LNCaP clone FGC (cell line): ENCODE measurements at regions not wholly inside any gene's neighbourhood (a gene's known extent, or its start where the extent isn't known, plus 50 kb on each side); places are given as distances from the start of the nearest gene placed in this dataset.

Source experiments
- DNase-seq: peaks from one replicate; pipeline ENCODE4 v3.0.0-alpha.2; 2011; ENCODE audit warnings: low read depth
- H3K4me3 ChIP-seq: 2 replicates; pipeline ENCODE4 v1.5.1; 2011; ENCODE audit warnings: mild to moderate bottlenecking, low read depth, low read length, control low read depth
- TF ChIP-seq, protein P1 (sequence below): IDR thresholded peaks from 2 replicates; pipeline ENCODE4 v1.5.1; 2012; ENCODE audit warnings: mild to moderate bottlenecking; ENCODE audit not compliant: control insufficient read depth, insufficient read depth; ENCODE audit errors: extremely low read depth

DNA sequence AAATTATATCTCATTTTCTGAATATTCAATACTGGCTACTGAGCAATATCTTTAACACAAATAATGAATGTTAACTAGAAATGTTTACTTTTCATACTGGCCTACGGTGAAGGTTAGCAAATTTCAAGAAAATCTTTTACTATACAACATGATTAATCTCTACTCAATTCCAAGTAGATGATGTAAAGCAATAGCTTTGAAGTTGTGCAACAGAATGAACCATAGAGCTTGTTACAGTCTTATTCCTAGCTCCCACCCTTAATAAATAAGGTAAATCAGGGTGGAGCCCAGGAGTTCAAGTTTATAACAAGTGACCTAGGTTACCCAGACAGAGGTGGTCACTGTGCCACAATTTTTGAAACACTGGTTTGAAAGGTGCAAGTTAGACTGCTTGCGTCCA, 1678.1 kb downstream of the KCNT2 start:
- H3K4me3 ChIP-seq, result no peak overlapping the region
- TF ChIP-seq, protein P1, sequence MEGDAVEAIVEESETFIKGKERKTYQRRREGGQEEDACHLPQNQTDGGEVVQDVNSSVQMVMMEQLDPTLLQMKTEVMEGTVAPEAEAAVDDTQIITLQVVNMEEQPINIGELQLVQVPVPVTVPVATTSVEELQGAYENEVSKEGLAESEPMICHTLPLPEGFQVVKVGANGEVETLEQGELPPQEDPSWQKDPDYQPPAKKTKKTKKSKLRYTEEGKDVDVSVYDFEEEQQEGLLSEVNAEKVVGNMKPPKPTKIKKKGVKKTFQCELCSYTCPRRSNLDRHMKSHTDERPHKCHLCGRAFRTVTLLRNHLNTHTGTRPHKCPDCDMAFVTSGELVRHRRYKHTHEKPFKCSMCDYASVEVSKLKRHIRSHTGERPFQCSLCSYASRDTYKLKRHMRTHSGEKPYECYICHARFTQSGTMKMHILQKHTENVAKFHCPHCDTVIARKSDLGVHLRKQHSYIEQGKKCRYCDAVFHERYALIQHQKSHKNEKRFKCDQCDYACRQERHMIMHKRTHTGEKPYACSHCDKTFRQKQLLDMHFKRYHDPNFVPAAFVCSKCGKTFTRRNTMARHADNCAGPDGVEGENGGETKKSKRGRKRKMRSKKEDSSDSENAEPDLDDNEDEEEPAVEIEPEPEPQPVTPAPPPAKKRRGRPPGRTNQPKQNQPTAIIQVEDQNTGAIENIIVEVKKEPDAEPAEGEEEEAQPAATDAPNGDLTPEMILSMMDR, result no peak
- no peak for DNase-seq

DNA sequence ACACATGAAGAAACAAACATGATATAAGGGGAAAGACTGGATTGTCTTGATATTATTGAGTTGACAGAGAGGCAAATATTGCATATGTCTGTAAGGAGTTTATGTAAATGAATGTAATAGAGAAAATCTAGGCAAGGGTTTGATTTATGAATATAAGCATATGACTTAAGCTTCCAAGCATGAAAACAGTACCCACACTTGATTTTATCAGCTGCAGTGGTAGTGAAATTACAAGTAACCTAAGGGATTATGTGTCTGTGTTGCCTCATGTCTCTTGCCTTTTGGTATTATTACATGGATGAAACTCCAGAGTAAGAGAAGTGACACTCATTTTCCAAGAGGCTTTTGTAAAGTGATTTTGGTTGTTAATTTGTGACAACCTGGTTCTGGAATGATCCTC, 1678.9 kb downstream of the KCNT2 start:
- no peak for DNase-seq
- TF ChIP-seq, protein P1, result no peak
- H3K4me3 ChIP-seq, result no peak overlapping the region

DNA sequence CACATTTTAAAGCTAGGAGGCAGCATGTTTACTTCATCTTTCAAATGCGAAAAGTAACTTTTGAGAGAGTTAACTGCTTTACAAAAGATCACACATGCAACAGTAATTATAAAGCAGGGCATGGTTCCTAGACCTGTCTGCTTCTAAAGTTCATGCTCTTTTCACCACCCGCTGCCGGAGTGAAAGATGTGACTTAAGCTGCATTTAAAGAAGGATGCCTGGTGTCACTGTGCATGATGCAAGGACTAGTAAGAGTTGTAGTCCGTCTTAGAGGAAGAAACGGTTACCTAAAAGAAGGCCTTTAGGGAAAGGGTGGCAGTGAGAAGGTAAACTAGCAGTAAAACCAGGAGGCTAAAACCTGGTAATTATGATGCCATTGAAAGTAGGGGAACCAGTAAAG, 1689.1 kb downstream of the KCNT2 start:
- TF ChIP-seq, protein P1, result no peak
- no peak overlapping the region for H3K4me3 ChIP-seq
- no peak for DNase-seq

DNA sequence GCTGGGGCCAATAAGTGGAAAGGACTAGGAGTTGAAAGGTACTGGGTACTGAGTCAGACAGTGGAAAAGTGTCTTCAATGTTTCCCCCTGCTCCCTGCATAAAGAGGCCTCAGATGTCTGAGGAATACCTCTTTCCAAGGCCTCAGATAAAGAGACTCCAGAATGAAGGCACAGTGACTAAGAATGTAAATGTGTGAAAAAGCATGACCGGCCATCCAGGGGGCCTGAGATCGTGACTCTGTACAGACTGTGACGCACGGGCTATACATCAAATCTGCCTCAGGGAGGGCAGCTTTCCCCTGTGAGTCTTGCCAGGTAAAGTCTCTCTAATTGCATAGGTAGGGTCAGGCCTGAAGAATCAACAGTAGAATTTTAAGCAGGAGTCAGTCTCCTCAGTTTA, 1690.5 kb downstream of the KCNT2 start:
- DNase-seq, result no peak
- no peak overlapping the region for H3K4me3 ChIP-seq
- TF ChIP-seq, protein P1, result no peak

DNA sequence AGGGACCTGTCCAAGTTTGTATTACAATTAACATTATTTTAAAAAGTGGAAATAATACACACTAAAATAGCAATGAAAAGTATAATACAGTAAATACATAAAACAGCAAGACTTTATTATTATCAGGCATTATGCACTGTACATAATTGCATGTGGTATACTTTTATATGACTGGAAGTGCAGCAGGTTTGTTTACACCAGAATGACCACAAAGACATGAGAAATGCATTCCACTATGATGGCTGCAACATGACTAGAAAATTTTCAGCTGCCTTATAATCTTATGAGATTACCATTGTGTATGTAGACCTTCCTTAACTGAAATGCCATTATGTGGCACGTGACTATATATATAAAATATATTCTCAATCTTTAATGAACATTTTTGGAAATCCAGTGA, 1699.6 kb downstream of the KCNT2 start:
- TF ChIP-seq, protein P1, result no peak
- H3K4me3 ChIP-seq, result no peak overlapping the region
- DNase-seq, result no peak

DNA sequence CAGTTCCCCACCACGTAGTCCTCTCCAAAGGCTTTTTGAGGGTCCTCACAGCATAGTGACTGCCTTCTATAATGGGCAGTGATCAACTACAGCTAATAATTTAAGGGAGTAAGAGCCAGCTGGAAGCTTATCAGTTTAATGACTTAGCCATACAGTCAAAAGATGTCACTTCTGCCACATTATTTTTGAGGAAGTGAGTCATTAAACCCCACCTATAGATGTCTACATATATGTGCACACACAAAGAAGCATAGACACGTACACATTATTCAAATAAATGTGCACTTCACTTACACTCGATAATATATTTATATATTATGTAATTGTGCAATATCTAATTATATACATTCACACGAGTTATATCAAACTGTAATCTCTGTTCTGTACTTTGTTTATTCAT, 1704.7 kb downstream of the KCNT2 start:
- H3K4me3 ChIP-seq, result no peak overlapping the region
- TF ChIP-seq, protein P1, result no peak
- DNase-seq, result no peak

DNA sequence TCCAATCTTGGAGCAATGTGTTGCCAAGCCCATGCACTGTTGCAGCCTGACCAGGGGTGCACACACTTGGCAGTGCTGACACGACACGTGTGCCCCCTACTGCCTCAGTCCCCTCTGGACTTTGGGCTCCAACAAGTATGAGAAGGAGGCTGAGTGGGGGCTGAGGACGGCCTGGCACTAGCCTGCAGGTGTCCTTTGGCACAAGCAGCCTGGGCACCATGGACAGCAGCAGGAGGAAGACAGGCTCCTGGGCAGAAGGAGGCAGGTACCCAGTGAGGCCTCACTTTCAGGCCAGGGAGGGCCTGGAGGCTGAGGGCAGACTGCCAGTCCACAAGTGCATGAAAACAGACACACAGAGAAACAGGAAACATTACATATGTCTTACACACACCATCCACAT, 1702.9 kb upstream of the B3GALT2 start:
- no peak for DNase-seq
- H3K4me3 ChIP-seq, result no peak overlapping the region
- TF ChIP-seq, protein P1, result no peak
